Middle frontal gyrus (tissue), 1 donor: ENCODE measurements at regions not wholly inside any gene's neighbourhood (a gene's known extent, or its start where the extent isn't known, plus 50 kb on each side); places are given as distances from the start of the nearest gene placed in this dataset.
"Not testable (repeated sequence)": the region's sequence is repeated elsewhere in the genome, so short reads cannot be mapped to it uniquely, and the experiment has no call there.

Experiments used
- DNase-seq: peaks from one replicate; pipeline ENCODE4 v3.0.0-alpha.2; 2015; ENCODE audit warnings: low spot score; ENCODE audit errors: extremely low spot score

GRCh38 chr5:45893309-45893708, 197.1 kb upstream of the HCN1 start:
- DNase-seq = no peak

GRCh38 chr5:45890441-45891080, 194.4 kb upstream of the HCN1 start:
- DNase-seq = not testable (repeated sequence)

GRCh38 chr5:45862763-45863162, 166.6 kb upstream of the HCN1 start:
- DNase-seq = no peak

- no peak for DNase-seq
These were observed 151.7 kb upstream of the HCN1 start for GRCh38 chr5:45847877-45848276.

- DNase-seq = no peak
These were observed 129.9 kb upstream of the HCN1 start for GRCh38 chr5:45826055-45826454.

- no peak for DNase-seq
These were observed 104.2 kb upstream of the HCN1 start for GRCh38 chr5:45800331-45800730.

- DNase-seq = no peak
These were observed 103.2 kb upstream of the HCN1 start for GRCh38 chr5:45799388-45799787.

GRCh38 chr5:45796959-45797553, 100.9 kb upstream of the HCN1 start:
- no peak for DNase-seq

- DNase-seq = no peak
These were observed 99.3 kb upstream of the HCN1 start for GRCh38 chr5:45795458-45795857.

GRCh38 chr5:45793638-45794532, 97.7 kb upstream of the HCN1 start:
- DNase-seq = no peak

- DNase-seq = peak; percentile 11
These were observed 83.9 kb upstream of the HCN1 start for GRCh38 chr5:45779874-45780671.

GRCh38 chr5:45774528-45774927, 78.3 kb upstream of the HCN1 start:
- DNase-seq = no peak

GRCh38 chr5:45772402-45772801, 76.2 kb upstream of the HCN1 start:
- no peak for DNase-seq

- no peak for DNase-seq
These were observed 69.4 kb upstream of the HCN1 start for GRCh38 chr5:45765561-45765960.

GRCh38 chr5:45750574-45750973, 54.4 kb upstream of the HCN1 start:
- no peak for DNase-seq

GRCh38 chr5:45748511-45748910, 52.3 kb upstream of the HCN1 start:
- not testable (repeated sequence) for DNase-seq
